HCT116 (cell line): ENCODE measurements at regions not wholly inside any gene's neighbourhood (a gene's known extent, or its start where the extent isn't known, plus 50 kb on each side); places are given as distances from the start of the nearest gene placed in this dataset.

Source experiments
- ATAC-seq: fragments of 200-7000 bp; cut with Tn5 transposase; 2 replicates; pipeline ENCODE4 v1.9.1; 2020; ENCODE audit warnings: mild to moderate bottlenecking, moderate library complexity
- BruUV-seq: library from RNA; stranded (reverse); fragments of 400-500 nt; replicated peaks from 2 replicates; lab custom pipeline; 2021; lab: Mats Ljungman, UMichigan
- CTCF ChIA-PET: fragments of 300-600 bp; sonication (Branson Sonifier 250); formaldehyde crosslinking; loops from one replicate; lab custom pipeline; 2021; ENCODE audit warnings: antibody characterized with exemption; lab: Charles Lee
- POLR2A ChIA-PET: fragments of 300-600, 350-600 bp; sonication (Branson Sonifier 250); formaldehyde crosslinking; loops from one replicate; lab custom pipeline; 2021; ENCODE audit warnings: antibody characterized with exemption; lab: Charles Lee
- RAD21 ChIA-PET, 2 experiments: fragments of 300-600 bp; sonication (Branson Sonifier 250); formaldehyde crosslinking; loops; one replicate each; lab custom pipeline; 2023; ENCODE audit warnings: low total read pairs in 2 of 2; ENCODE audit not compliant: uncharacterized antibody in 2 of 2, unreplicated experiment in 2 of 2, low non-redundant PET in 1 of 2; lab: Charles Lee
- DNase-seq: peaks from one replicate; pipeline ENCODE4 v3.0.0-alpha.2; 2010; ENCODE audit warnings: low read depth, low spot score
- H2AFZ ChIP-seq: fragments of 200-600 bp; shearing (Covaris generic), sonication (generic); 2 replicates; pipeline ENCODE4 v1.6.1; 2017; ENCODE audit warnings: low read depth, mixed run types, mixed read lengths, antibody characterized with exemption, low read length; ENCODE audit not compliant: poor library complexity, severe bottlenecking
- H3K27ac ChIP-seq: 2 replicates; pipeline ENCODE4 v1.5.1; 2012; ENCODE audit warnings: low read depth, low read length
- H3K27me3 ChIP-seq: fragments of 200-600 bp; sonication (generic); 2 replicates; pipeline ENCODE4 v1.6.1; 2016; ENCODE audit warnings: mixed run types, low read length, mixed read lengths; ENCODE audit not compliant: insufficient read depth
- H3K36me3 ChIP-seq, 2 experiments: fragments of 200-500 bp in 1 of 2; fragments of 200-600 bp in 1 of 2; sonication (Bioruptor generic) in 1 of 2; sonication (generic) in 1 of 2; 2 replicates each; pipeline versions ENCODE4 v1.5.1 to v1.6.1; 2014 to 2016; ENCODE audit warnings: low read length in 2 of 2, inconsistent platforms in 1 of 2, mixed read lengths in 1 of 2, mixed run types in 1 of 2; ENCODE audit not compliant: insufficient read depth in 2 of 2, control insufficient read depth in 1 of 2
- H3K4me1 ChIP-seq, 2 experiments: fragments of 200-600 bp in 1 of 2; sonication (generic) in 1 of 2; 2 replicates each; pipeline versions ENCODE4 v1.5.1 to v1.6.1; 2012 to 2017; ENCODE audit warnings: low read length in 2 of 2, inconsistent platforms in 1 of 2, mild to moderate bottlenecking in 1 of 2, mixed read lengths in 1 of 2, mixed run types in 1 of 2, moderate library complexity in 1 of 2; ENCODE audit not compliant: insufficient read depth in 2 of 2, control insufficient read depth in 1 of 2
- H3K4me2 ChIP-seq: fragments of 200-600 bp; sonication (generic); 2 replicates; pipeline ENCODE4 v1.6.1; 2017; ENCODE audit warnings: mixed run types, low read length, mixed read lengths
- H3K4me3 ChIP-seq, 2 experiments: fragments of 200-600 bp in 1 of 2; sonication (generic) in 1 of 2; replicated peaks in 1 of 2; 2 replicates each; pipeline ENCODE4 v1.5.1; 2011 to 2016; ENCODE audit warnings: low read length in 2 of 2, control low read depth in 1 of 2, low read depth in 1 of 2, mild to moderate bottlenecking in 1 of 2, mixed read lengths in 1 of 2, mixed run types in 1 of 2
- H3K79me2 ChIP-seq: fragments of 200-600 bp; sonication (generic); 2 replicates; pipeline ENCODE4 v1.6.1; 2017; ENCODE audit warnings: mild to moderate bottlenecking, mixed run types, low read length, moderate library complexity, mixed read lengths; ENCODE audit not compliant: insufficient read depth
- H3K9ac ChIP-seq: fragments of 200-600 bp; sonication (generic); 2 replicates; pipeline ENCODE4 v1.6.1; 2016; ENCODE audit warnings: low read length, mixed read lengths
- H3K9me2 ChIP-seq: fragments of 200-600 bp; sonication (generic), shearing (Covaris generic); 2 replicates; pipeline ENCODE4 v1.6.1; 2017; ENCODE audit warnings: mixed run types, mild to moderate bottlenecking, moderate library complexity; ENCODE audit not compliant: insufficient read depth
- H3K9me3 ChIP-seq, 2 experiments: fragments of 200-500 bp in 1 of 2; fragments of 200-600 bp in 1 of 2; sonication (Bioruptor generic) in 1 of 2; sonication (generic) in 1 of 2; 2 replicates each; pipeline ENCODE4 v1.6.1; 2014 to 2017; ENCODE audit warnings: low read length in 2 of 2, mixed read lengths in 2 of 2, inconsistent platforms in 1 of 2, low read depth in 1 of 2, mild to moderate bottlenecking in 1 of 2, mixed run types in 1 of 2, moderate library complexity in 1 of 2; ENCODE audit not compliant: control insufficient read depth in 1 of 2, insufficient read depth in 1 of 2
- H4K20me1 ChIP-seq: fragments of 200-600 bp; sonication (generic), shearing (Covaris generic); 2 replicates; pipeline ENCODE4 v1.6.1; 2017; ENCODE audit warnings: mixed run types, mild to moderate bottlenecking, moderate library complexity; ENCODE audit not compliant: insufficient read depth
- CEBPB ChIP-seq: IDR thresholded peaks from 2 replicates; pipeline ENCODE4 v1.6.1; 2012; ENCODE audit warnings: low read depth
- ELF1 ChIP-seq: IDR thresholded peaks from 2 replicates; pipeline ENCODE4 v1.6.1; 2012; ENCODE audit warnings: low read depth, borderline replicate concordance
- EZH2phosphoT487 ChIP-seq: fragments of 200-600 bp; IDR thresholded peaks from 2 replicates; pipeline ENCODE4 v1.6.1; 2018; ENCODE audit warnings: antibody characterized with exemption, borderline replicate concordance
- JUND ChIP-seq: IDR thresholded peaks from 2 replicates; pipeline ENCODE4 v1.6.1; 2012
- POLR2AphosphoS5 ChIP-seq: IDR thresholded peaks from 2 replicates; pipeline ENCODE4 v1.6.1; 2011; ENCODE audit warnings: mild to moderate bottlenecking, low read depth, low read length, moderate library complexity
- RAD21 ChIP-seq: IDR thresholded peaks from 2 replicates; pipeline ENCODE4 v1.6.1; 2012; ENCODE audit warnings: low read depth, mild to moderate bottlenecking
- SP1 ChIP-seq: IDR thresholded peaks from 2 replicates; pipeline ENCODE4 v1.6.1; 2012; ENCODE audit warnings: low read depth
- SRF ChIP-seq: IDR thresholded peaks from 2 replicates; pipeline ENCODE4 v1.6.1; 2012; ENCODE audit warnings: low read depth
- YY1 ChIP-seq: IDR thresholded peaks from 2 replicates; pipeline ENCODE4 v1.6.1; 2011; ENCODE audit warnings: low read length, low read depth, moderate library complexity, mild to moderate bottlenecking; ENCODE audit not compliant: insufficient replicate concordance; ENCODE audit errors: extremely low read depth
- ZFX ChIP-seq: fragments of 450-650 bp; IDR thresholded peaks from 2 replicates; pipeline ENCODE4 v1.6.1; 2017
- ZNF274 ChIP-seq: fragments of 200-500 bp; sonication (Bioruptor generic); IDR thresholded peaks from 2 replicates; pipeline ENCODE4 v1.6.1; 2014; ENCODE audit warnings: mild to moderate bottlenecking, low read depth, low read length, inconsistent platforms
- intact Hi-C: fragments of 100-400 bp; cut with micrococcal nuclease; formaldehyde crosslinking; loops from 2 replicates; pipeline ENCODE4 v1.10.0; 2022
- TF ChIP-seq, protein P1 (sequence below), 3 experiments: fragments of 200-600 bp in 1 of 3; sonication (generic) in 1 of 3; IDR thresholded peaks in 2 of 3; conservative IDR thresholded peaks in 1 of 3; 2 replicates each; pipeline ENCODE4 v1.5.1; 2012 to 2017; ENCODE audit warnings: low read depth in 2 of 3, low read length in 2 of 3, antibody characterized with exemption in 1 of 3, borderline replicate concordance in 1 of 3, control low read depth in 1 of 3, mild to moderate bottlenecking in 1 of 3, mixed read lengths in 1 of 3, mixed run types in 1 of 3, moderate library complexity in 1 of 3; ENCODE audit not compliant: insufficient read depth in 1 of 3
- TF ChIP-seq, protein P2 (sequence below): IDR thresholded peaks from 2 replicates; pipeline ENCODE4 v1.6.1; 2012
- TF ChIP-seq, protein P3 (sequence below): IDR thresholded peaks from 2 replicates; pipeline ENCODE4 v1.6.1; 2011; ENCODE audit warnings: mild to moderate bottlenecking, low read length, moderate library complexity; ENCODE audit not compliant: insufficient replicate concordance; ENCODE audit errors: extremely low read depth

DNA sequence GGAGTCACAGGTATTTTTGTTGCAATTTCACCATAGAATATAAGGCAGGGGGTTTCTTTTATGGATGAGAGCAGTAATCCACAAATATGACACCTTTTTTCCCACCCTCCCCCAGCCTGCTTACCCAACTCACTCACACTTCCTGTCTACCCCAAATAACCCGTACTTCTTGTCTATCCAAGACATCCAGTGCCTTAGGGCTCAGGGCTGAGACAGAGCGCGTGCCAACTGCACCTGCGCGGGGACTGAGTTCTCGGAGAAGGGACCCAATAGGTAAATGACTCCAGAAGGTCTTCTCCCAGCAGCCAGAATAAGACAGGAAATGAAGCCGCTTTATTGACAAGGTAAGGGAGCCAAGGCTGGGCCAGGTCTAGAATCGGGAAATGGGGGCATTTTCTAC lies 369.1 kb downstream of the SIPA1L2 start:
- no peak for DNase-seq
- Histone ChIP-seq H2AFZ (no peak overlapping the region), H3K4me2 (no peak overlapping the region), H4K20me1 (no peaks in the 10 kb centered on the region), H3K27me3 (peaks cover 5% of the 10 kb centered on the region; the same call in 1 of the 2 replicates), H3K79me2 (no peaks in the 10 kb centered on the region), H3K9ac (no peak overlapping the region), H3K36me3 (no peaks in the 10 kb centered on the region), H3K9me2 (no peaks in the 10 kb centered on the region), H3K9me3 (no peaks in the 10 kb centered on the region), H3K4me3 (no peak overlapping the region), H3K27ac (no peak overlapping the region)
- RAD21 ChIA-PET = no interaction called here
- BruUV-seq = no TSS peak
- CTCF ChIA-PET = no interaction called here
- POLR2A ChIA-PET = no interaction called here
- no peak for ATAC-seq
- TF ChIP-seq JUND (no peak), EZH2phosphoT487 (no peak), ELF1 (no peak), YY1 (no peak), SRF (no peak), POLR2AphosphoS5 (no peak), CEBPB (no peak), SP1 (no peak), RAD21 (no peak), ZNF274 (no peak), ZFX (no peak)
- TF ChIP-seq, protein P1, sequence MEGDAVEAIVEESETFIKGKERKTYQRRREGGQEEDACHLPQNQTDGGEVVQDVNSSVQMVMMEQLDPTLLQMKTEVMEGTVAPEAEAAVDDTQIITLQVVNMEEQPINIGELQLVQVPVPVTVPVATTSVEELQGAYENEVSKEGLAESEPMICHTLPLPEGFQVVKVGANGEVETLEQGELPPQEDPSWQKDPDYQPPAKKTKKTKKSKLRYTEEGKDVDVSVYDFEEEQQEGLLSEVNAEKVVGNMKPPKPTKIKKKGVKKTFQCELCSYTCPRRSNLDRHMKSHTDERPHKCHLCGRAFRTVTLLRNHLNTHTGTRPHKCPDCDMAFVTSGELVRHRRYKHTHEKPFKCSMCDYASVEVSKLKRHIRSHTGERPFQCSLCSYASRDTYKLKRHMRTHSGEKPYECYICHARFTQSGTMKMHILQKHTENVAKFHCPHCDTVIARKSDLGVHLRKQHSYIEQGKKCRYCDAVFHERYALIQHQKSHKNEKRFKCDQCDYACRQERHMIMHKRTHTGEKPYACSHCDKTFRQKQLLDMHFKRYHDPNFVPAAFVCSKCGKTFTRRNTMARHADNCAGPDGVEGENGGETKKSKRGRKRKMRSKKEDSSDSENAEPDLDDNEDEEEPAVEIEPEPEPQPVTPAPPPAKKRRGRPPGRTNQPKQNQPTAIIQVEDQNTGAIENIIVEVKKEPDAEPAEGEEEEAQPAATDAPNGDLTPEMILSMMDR (IDR thresholded peaks at IDR 0.05 in 2 of 3, conservative IDR thresholded peaks at IDR 0.05 in 1 of 3; ENCODE audit: borderline replicate concordance in 1 of 3, insufficient read depth in 1 of 3, low read depth in 2 of 3, low read length in 2 of 3) = no peak
- TF ChIP-seq, protein P2, sequence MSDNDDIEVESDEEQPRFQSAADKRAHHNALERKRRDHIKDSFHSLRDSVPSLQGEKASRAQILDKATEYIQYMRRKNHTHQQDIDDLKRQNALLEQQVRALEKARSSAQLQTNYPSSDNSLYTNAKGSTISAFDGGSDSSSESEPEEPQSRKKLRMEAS = no peak
- TF ChIP-seq, protein P3, sequence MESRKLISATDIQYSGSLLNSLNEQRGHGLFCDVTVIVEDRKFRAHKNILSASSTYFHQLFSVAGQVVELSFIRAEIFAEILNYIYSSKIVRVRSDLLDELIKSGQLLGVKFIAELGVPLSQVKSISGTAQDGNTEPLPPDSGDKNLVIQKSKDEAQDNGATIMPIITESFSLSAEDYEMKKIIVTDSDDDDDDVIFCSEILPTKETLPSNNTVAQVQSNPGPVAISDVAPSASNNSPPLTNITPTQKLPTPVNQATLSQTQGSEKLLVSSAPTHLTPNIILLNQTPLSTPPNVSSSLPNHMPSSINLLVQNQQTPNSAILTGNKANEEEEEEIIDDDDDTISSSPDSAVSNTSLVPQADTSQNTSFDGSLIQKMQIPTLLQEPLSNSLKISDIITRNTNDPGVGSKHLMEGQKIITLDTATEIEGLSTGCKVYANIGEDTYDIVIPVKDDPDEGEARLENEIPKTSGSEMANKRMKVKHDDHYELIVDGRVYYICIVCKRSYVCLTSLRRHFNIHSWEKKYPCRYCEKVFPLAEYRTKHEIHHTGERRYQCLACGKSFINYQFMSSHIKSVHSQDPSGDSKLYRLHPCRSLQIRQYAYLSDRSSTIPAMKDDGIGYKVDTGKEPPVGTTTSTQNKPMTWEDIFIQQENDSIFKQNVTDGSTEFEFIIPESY = no peak
- TF ChIP-seq, all 23 proteins: peak for 0
- no peaks in the 10 kb centered on the region for H3K4me1 ChIP-seq
- intact Hi-C loops = no loop called here
